ENCODE measurements at regions not wholly inside any gene's neighbourhood (a gene's known extent, or its start where the extent isn't known, plus 50 kb on each side); places are given as distances from the start of the nearest gene placed in this dataset.

DNA sequence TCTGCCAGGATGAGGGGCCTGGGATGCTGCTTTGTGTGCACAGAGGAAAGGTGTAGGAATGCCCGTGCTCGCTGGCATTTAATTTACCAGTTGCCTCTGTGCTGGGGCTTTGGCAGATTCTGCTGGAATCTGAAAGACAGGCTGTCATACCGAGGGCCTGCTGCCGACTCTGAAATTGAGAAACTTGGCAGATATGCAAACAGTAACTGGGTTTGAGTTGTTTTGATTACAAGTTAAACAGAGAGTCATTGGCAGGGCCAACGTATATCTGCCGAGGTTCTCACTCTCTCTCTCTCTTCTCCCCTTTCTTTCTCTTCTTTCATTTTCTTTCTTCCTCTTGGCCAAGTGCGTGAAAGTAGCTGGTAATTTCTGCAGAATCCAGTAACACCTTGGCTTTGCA, 618.7 kb downstream of the VRK1 start:
- no peak for DNase-seq
- intact Hi-C loops (cut with micrococcal nuclease), result no loop called here
- no peaks in the 10 kb centered on the region for H3K9me3 Mint-ChIP-seq
- H3K27ac Mint-ChIP-seq, result no peak overlapping the region
- ChIA-PET POLR2A (no interaction called here), CTCF (no interaction called here)
- H3K36me3 Mint-ChIP-seq (ENCODE audit: low read depth), result no peaks in the 10 kb centered on the region
- peaks cover 6% of the 10 kb centered on the region for H3K27me3 Mint-ChIP-seq
- no peaks in the 10 kb centered on the region for H3K4me1 Mint-ChIP-seq
- no peak for ATAC-seq (ENCODE audit: low read depth)
- no peak overlapping the region for H3K4me3 Mint-ChIP-seq
- TF ChIP-seq, protein P1, sequence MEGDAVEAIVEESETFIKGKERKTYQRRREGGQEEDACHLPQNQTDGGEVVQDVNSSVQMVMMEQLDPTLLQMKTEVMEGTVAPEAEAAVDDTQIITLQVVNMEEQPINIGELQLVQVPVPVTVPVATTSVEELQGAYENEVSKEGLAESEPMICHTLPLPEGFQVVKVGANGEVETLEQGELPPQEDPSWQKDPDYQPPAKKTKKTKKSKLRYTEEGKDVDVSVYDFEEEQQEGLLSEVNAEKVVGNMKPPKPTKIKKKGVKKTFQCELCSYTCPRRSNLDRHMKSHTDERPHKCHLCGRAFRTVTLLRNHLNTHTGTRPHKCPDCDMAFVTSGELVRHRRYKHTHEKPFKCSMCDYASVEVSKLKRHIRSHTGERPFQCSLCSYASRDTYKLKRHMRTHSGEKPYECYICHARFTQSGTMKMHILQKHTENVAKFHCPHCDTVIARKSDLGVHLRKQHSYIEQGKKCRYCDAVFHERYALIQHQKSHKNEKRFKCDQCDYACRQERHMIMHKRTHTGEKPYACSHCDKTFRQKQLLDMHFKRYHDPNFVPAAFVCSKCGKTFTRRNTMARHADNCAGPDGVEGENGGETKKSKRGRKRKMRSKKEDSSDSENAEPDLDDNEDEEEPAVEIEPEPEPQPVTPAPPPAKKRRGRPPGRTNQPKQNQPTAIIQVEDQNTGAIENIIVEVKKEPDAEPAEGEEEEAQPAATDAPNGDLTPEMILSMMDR (IDR thresholded peaks at IDR 0.05), result no peak

DNA sequence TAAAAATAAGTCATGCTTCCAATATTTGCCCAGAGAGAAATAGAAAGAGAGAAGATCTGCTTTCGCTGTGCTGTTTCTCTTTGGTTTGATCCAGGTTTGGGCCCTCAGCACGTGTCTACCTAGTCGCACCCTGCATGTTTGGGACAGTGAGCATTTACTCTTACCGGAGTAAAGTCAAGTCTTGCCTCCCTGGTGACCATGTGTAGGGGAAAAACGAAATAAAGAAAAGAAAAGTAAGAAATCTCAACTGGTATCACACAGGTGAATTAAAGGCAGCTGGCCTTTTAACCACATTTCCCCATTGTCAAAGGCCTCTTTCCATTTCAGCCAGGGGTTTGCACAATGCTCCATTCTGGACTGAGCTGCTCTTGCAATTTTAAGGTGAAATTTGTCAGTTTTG, 619.4 kb downstream of the VRK1 start:
- POLR2A ChIA-PET, result no interaction called here
- intact Hi-C loops (cut with micrococcal nuclease), result no loop called here
- TF ChIP-seq, protein P1 (IDR thresholded peaks at IDR 0.05), result no peak
- no peak overlapping the region for H3K27ac Mint-ChIP-seq
- H3K4me1 Mint-ChIP-seq, result no peaks in the 10 kb centered on the region
- DNase-seq (no peak), ATAC-seq (ENCODE audit: low read depth) (no peak)
- peaks cover 6% of the 10 kb centered on the region for H3K27me3 Mint-ChIP-seq
- no peak overlapping the region for H3K4me3 Mint-ChIP-seq
- no peaks in the 10 kb centered on the region for H3K36me3 Mint-ChIP-seq (ENCODE audit: low read depth)
- CTCF ChIA-PET, result no interaction called here
- no peaks in the 10 kb centered on the region for H3K9me3 Mint-ChIP-seq

DNA sequence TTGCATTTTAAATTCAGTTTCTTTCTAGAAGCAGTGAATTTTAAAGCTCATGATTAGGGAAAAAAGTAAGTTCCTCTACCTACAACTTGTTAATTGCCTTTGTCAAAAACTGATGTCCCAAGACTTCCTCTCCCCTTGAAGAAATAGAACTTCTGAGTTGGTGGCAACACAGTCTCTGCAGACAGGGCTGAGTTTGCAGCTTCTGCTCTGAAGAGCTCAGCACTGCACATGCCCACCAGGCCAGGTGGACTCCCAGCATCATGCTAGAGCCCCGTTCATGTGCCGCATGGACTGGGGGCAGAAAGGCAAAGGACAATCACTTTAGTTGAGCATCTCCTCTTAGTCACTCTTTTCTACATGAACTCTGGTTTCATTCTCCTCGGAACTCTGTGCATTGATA, 620.1 kb downstream of the VRK1 start:
- ATAC-seq (ENCODE audit: low read depth), result no peak
- CTCF ChIA-PET, result no interaction called here
- DNase-seq, result no peak
- no peaks in the 10 kb centered on the region for H3K36me3 Mint-ChIP-seq (ENCODE audit: low read depth)
- TF ChIP-seq, protein P1 (IDR thresholded peaks at IDR 0.05), result no peak
- H3K9me3 Mint-ChIP-seq, result no peaks in the 10 kb centered on the region
- peaks cover 6% of the 10 kb centered on the region for H3K27me3 Mint-ChIP-seq
- no peaks in the 10 kb centered on the region for H3K4me1 Mint-ChIP-seq
- no peak overlapping the region for H3K27ac Mint-ChIP-seq
- POLR2A ChIA-PET, result interaction anchor here (0.6 kb wide), 1 partner anchor 126 kb away, joined by 3 read pairs; no protein-coding TSS in a partner anchor
- H3K4me3 Mint-ChIP-seq, result no peak overlapping the region
- intact Hi-C loops (cut with micrococcal nuclease), result no loop called here

DNA sequence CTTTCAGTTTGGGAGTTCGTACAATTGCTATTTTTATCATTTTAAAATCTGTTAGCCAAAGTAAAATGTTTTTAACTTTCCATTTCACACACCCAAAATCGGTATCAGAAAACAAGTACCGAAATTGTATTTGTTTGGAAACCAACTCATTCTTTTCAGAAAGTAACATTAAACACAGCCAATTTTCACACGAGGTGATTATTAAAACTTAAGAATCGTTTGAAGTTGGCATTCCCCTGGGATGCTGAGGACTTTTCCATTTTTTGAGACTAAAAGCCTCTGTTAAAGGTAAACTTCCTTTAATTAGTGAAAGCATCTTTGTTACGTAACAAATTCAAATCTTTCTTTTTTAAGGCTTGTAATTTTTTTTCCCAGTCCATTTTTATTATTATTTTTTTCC, 623.0 kb downstream of the VRK1 start:
- ChIA-PET POLR2A (no interaction called here), CTCF (no interaction called here)
- Mint-ChIP-seq H3K27me3 (no peaks in the 10 kb centered on the region), H3K4me3 (no peak overlapping the region), H3K9me3 (no peaks in the 10 kb centered on the region), H3K4me1 (no peaks in the 10 kb centered on the region), H3K36me3 (ENCODE audit: low read depth) (no peaks in the 10 kb centered on the region), H3K27ac (no peak overlapping the region)
- DNase-seq, result no peak
- TF ChIP-seq, protein P1 (IDR thresholded peaks at IDR 0.05), result no peak
- no peak for ATAC-seq (ENCODE audit: low read depth)
- intact Hi-C loops (cut with micrococcal nuclease), result no loop called here

DNA sequence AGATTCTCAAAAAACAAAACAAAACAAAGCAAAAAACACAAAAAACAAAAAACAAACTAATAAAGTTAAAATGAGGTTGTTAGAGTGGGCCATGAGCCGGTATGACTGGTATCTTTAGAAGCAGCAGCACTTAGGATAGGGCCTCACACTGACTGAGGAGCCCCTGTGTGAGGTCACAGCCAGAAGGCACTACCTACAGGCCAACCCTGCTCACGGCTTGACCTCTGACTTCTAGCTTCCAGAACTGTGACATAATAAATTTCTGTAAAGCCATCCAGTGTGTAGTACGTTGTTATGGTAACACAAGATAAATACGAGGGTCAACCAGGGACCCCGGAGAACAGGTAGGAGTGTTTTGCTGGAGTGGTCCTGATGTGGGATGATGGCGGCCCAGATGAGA, 629.6 kb downstream of the VRK1 start:
- POLR2A ChIA-PET, result no interaction called here
- no peak overlapping the region for H3K27ac Mint-ChIP-seq
- TF ChIP-seq, protein P1 (IDR thresholded peaks at IDR 0.05), result no peak
- H3K27me3 Mint-ChIP-seq, result no peaks in the 10 kb centered on the region
- intact Hi-C loops (cut with micrococcal nuclease), result no loop called here
- ATAC-seq (ENCODE audit: low read depth), result no peak
- CTCF ChIA-PET, result no interaction called here
- H3K9me3 Mint-ChIP-seq, result no peaks in the 10 kb centered on the region
- no peak overlapping the region for H3K4me3 Mint-ChIP-seq
- DNase-seq, result no peak
- H3K36me3 Mint-ChIP-seq (ENCODE audit: low read depth), result no peaks in the 10 kb centered on the region
- no peaks in the 10 kb centered on the region for H3K4me1 Mint-ChIP-seq

Data from activated B cell treated with CpG ODN at 0.5 μM for 24 hours (primary cell).